ENCODE measurements at regions not wholly inside any gene's neighbourhood (a gene's known extent, or its start where the extent isn't known, plus 50 kb on each side); places are given as distances from the start of the nearest gene placed in this dataset.

DNA sequence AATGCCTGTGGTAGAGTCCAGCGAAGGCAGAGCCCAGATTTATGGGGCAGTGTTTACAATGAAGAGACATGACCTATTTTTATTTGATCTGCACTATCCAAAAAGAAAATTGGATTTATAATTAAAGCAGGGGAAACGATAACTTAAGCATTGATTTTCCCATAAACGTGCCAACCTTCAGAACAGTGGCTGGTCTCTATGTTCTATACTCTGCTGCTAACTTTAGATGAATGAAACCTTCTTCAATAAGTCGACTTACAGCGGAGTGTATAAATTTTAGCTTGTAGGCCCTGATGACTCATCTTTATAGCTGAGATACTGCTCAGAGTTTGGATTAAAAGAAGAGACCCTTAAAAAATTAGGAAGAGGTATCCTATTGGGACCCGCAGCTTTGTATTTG is 452.6 kb downstream of the TLR4 start:
- Histone ChIP-seq H3K4me1 (ENCODE audit: insufficient read depth, low read length) (no peaks in the 10 kb centered on the region), H4K20me1 (ENCODE audit: insufficient read depth, low read length) (no peaks in the 10 kb centered on the region), H3K4me2 (ENCODE audit: insufficient read depth, low read length) (no peak overlapping the region), H3K27me3 (ENCODE audit: insufficient read depth, low read length) (no peaks in the 10 kb centered on the region), H3K4me3 (ENCODE audit: insufficient read depth, low read length) (no peak overlapping the region), H2AFZ (ENCODE audit: low read length) (no peak overlapping the region), H3K27ac (ENCODE audit: low read depth, low read length) (no peak overlapping the region), H3K79me2 (ENCODE audit: insufficient read depth, low read length) (no peaks in the 10 kb centered on the region), H3K9me3 (ENCODE audit: low read depth, low read length) (no peaks in the 10 kb centered on the region), H3K36me3 (ENCODE audit: insufficient read depth, low read length) (no peaks in the 10 kb centered on the region)
- no peak for DNase-seq (ENCODE audit: insufficient read length, low spot score, missing footprints)
- TF ChIP-seq, protein P1, sequence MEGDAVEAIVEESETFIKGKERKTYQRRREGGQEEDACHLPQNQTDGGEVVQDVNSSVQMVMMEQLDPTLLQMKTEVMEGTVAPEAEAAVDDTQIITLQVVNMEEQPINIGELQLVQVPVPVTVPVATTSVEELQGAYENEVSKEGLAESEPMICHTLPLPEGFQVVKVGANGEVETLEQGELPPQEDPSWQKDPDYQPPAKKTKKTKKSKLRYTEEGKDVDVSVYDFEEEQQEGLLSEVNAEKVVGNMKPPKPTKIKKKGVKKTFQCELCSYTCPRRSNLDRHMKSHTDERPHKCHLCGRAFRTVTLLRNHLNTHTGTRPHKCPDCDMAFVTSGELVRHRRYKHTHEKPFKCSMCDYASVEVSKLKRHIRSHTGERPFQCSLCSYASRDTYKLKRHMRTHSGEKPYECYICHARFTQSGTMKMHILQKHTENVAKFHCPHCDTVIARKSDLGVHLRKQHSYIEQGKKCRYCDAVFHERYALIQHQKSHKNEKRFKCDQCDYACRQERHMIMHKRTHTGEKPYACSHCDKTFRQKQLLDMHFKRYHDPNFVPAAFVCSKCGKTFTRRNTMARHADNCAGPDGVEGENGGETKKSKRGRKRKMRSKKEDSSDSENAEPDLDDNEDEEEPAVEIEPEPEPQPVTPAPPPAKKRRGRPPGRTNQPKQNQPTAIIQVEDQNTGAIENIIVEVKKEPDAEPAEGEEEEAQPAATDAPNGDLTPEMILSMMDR (IDR thresholded peaks at IDR 0.05; ENCODE audit: extremely low read depth, low read depth, low read length) = no peak

DNA sequence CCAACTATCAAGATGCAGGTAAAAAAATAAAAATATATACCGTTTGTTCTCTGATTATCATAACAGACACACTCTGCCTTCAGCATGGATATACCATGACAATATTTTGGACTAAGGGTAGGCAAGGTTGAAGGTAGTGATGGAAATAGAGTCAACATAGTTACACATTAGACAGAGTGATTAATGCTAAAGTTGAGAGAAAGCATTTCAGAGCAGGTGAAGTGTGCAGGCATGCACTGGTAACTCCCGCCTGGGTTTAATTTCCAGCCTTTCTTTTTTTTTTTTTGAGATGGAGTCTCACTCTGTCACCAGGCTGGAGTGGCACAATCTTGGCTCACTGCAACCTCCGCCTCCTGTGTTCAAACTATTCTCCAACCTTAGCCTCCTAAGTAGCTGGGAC is 458.5 kb downstream of the TLR4 start:
- DNase-seq (ENCODE audit: insufficient read length, low spot score, missing footprints) = no peak
- Histone ChIP-seq H3K4me2 (ENCODE audit: insufficient read depth, low read length) (no peak overlapping the region), H3K4me1 (ENCODE audit: insufficient read depth, low read length) (no peaks in the 10 kb centered on the region), H3K27me3 (ENCODE audit: insufficient read depth, low read length) (no peaks in the 10 kb centered on the region), H3K79me2 (ENCODE audit: insufficient read depth, low read length) (no peaks in the 10 kb centered on the region), H4K20me1 (ENCODE audit: insufficient read depth, low read length) (no peaks in the 10 kb centered on the region), H3K27ac (ENCODE audit: low read depth, low read length) (no peak overlapping the region), H3K36me3 (ENCODE audit: insufficient read depth, low read length) (no peaks in the 10 kb centered on the region), H3K9me3 (ENCODE audit: low read depth, low read length) (no peaks in the 10 kb centered on the region), H2AFZ (ENCODE audit: low read length) (no peak overlapping the region), H3K4me3 (ENCODE audit: insufficient read depth, low read length) (no peak overlapping the region)
- TF ChIP-seq, protein P1 (IDR thresholded peaks at IDR 0.05; ENCODE audit: extremely low read depth, low read depth, low read length) = no peak

DNA sequence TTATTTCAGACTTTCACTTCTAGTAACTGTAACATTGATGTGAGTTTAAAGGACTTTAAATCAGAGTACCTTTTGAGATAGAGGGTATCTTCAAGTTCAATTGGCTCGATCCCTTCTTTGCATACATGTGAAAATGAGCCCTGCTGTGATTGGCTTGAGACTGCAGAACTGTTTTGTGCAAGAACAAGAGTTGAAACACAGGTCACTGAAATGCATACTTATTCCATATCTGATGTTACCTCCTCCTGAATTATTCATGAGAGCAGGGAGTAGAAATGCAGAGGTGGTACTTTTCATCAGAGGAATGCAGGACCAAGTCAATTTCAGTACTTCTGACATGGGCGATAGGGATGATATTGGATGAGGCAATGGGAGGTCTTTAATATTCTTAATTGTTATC is 459.5 kb downstream of the TLR4 start:
- no peaks in the 10 kb centered on the region for H3K27me3 ChIP-seq (ENCODE audit: insufficient read depth, low read length)
- no peaks in the 10 kb centered on the region for H3K4me1 ChIP-seq (ENCODE audit: insufficient read depth, low read length)
- H2AFZ ChIP-seq (ENCODE audit: low read length) = no peak overlapping the region
- no peaks in the 10 kb centered on the region for H4K20me1 ChIP-seq (ENCODE audit: insufficient read depth, low read length)
- no peak overlapping the region for H3K4me3 ChIP-seq (ENCODE audit: insufficient read depth, low read length)
- H3K27ac ChIP-seq (ENCODE audit: low read depth, low read length) = no peak overlapping the region
- DNase-seq (ENCODE audit: insufficient read length, low spot score, missing footprints) = no peak
- TF ChIP-seq, protein P1 (IDR thresholded peaks at IDR 0.05; ENCODE audit: extremely low read depth, low read depth, low read length) = no peak
- H3K9me3 ChIP-seq (ENCODE audit: low read depth, low read length) = no peaks in the 10 kb centered on the region
- no peak overlapping the region for H3K4me2 ChIP-seq (ENCODE audit: insufficient read depth, low read length)
- H3K36me3 ChIP-seq (ENCODE audit: insufficient read depth, low read length) = no peaks in the 10 kb centered on the region
- H3K79me2 ChIP-seq (ENCODE audit: insufficient read depth, low read length) = no peaks in the 10 kb centered on the region

DNA sequence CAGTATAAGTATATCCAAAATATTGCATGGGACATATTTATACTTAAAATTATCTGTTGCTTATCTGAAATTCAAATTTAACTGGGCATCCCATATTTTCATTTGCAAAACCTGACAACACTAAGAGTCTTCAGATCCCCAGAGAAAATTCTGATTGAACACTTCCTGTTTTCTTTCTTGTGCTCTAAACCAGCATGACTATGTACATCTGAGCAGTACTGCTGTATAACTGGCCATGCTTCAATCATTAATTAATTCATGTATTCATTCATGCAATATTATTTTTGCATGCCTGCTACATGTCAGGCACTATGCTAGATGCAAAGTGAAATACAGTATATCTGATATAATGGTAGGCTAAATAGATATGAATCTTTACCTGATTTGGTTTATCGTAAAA is 461.2 kb downstream of the TLR4 start:
- H3K9me3 ChIP-seq (ENCODE audit: low read depth, low read length) = no peaks in the 10 kb centered on the region
- no peaks in the 10 kb centered on the region for H4K20me1 ChIP-seq (ENCODE audit: insufficient read depth, low read length)
- no peaks in the 10 kb centered on the region for H3K4me1 ChIP-seq (ENCODE audit: insufficient read depth, low read length)
- H3K4me3 ChIP-seq (ENCODE audit: insufficient read depth, low read length) = no peak overlapping the region
- no peak overlapping the region for H3K27ac ChIP-seq (ENCODE audit: low read depth, low read length)
- no peaks in the 10 kb centered on the region for H3K79me2 ChIP-seq (ENCODE audit: insufficient read depth, low read length)
- no peak for DNase-seq (ENCODE audit: insufficient read length, low spot score, missing footprints)
- no peaks in the 10 kb centered on the region for H3K36me3 ChIP-seq (ENCODE audit: insufficient read depth, low read length)
- no peaks in the 10 kb centered on the region for H3K27me3 ChIP-seq (ENCODE audit: insufficient read depth, low read length)
- no peak overlapping the region for H3K4me2 ChIP-seq (ENCODE audit: insufficient read depth, low read length)
- H2AFZ ChIP-seq (ENCODE audit: low read length) = no peak overlapping the region
- TF ChIP-seq, protein P1 (IDR thresholded peaks at IDR 0.05; ENCODE audit: extremely low read depth, low read depth, low read length) = no peak
